Thyroid gland (tissue), 4 donors: ENCODE measurements at regions not wholly inside any gene's neighbourhood (a gene's known extent, or its start where the extent isn't known, plus 50 kb on each side); places are given as distances from the start of the nearest gene placed in this dataset.

ENCODE experiments used
- DNase-seq, 2 donors: peaks; one replicate each; pipeline ENCODE4 v3.0.0-alpha.2; 2019
- H3K27ac ChIP-seq, 3 donors: fragments of 200-600 bp; sonication (generic); 1 replicate in 2 of 3; 2 replicates in 1 of 3; pipeline ENCODE4 v1.5.1; 2016 to 2019; ENCODE audit warnings: mild to moderate bottlenecking in 1 of 3, moderate library complexity in 1 of 3
- H3K27me3 ChIP-seq: fragments of 200-600 bp; sonication (generic); one replicate; pipeline ENCODE4 v1.5.1; 2019
- H3K36me3 ChIP-seq, 2 donors: fragments of 200-600 bp; sonication (generic); one replicate each; pipeline ENCODE4 v1.5.1; 2016 to 2019
- H3K4me1 ChIP-seq, 2 donors: fragments of 200-600 bp; sonication (generic); one replicate each; pipeline ENCODE4 v1.5.1; 2017 to 2019
- H3K4me3 ChIP-seq, 3 donors: fragments of 200-600 bp; sonication (generic); replicated peaks in 1 of 3; 1 replicate in 2 of 3; 2 replicates in 1 of 3; pipeline ENCODE4 v1.5.1; 2016; ENCODE audit warnings: mild to moderate bottlenecking in 1 of 3
- H3K9me3 ChIP-seq: fragments of 200-600 bp; sonication (generic); one replicate; pipeline ENCODE4 v1.5.1; 2017
- CTCF ChIP-seq, 6 experiments: fragments of 200-600 bp in 3 of 6; fragments of 450-650 bp in 3 of 6; sonication (generic) in 3 of 6; IDR thresholded peaks; one replicate each; pipeline ENCODE4 v1.5.1; 2016 to 2019; ENCODE audit warnings: antibody characterized with exemption in 6 of 6, mild to moderate bottlenecking in 2 of 6, inconsistent platforms in 1 of 6, moderate library complexity in 1 of 6
- POLR2A ChIP-seq, 2 donors: fragments of 450-650 bp; IDR thresholded peaks; one replicate each; pipeline ENCODE4 v1.6.1; 2017; ENCODE audit warnings: antibody characterized with exemption in 2 of 2, mild to moderate bottlenecking in 2 of 2, moderate library complexity in 1 of 2
- WGBS, 2 donors: methylation state at CpG; one replicate each; pipeline ENCODE4 v1.1.5; 2017; 5-methylcytosine and 5-hydroxymethylcytosine counted together
- intact Hi-C: fragments of 100-400 bp; cut with DNase I; formaldehyde crosslinking; loops from one replicate; pipeline ENCODE4 v1.15.1; 2023

DNA sequence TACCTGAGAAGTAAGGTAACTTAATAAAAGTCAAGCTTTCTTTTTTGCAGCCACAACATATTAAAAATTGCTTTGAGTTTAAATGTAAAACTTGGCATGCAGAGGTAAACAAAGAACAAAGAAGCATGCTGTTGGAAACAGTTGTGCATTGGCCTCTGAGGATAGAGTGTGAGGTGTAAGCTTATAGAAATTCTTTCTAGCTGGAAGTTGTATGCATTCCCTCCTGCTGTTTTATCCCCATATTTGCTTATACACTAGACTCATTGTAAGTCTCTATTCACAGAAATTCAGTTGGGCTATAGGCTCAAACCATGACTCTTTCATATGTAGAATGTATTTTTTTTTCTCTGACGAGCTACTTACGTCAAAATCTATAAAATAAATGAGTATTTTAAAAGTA lies 316.3 kb downstream of the SLC6A15 start:
- Histone ChIP-seq H3K4me3 (no peak overlapping the region), H3K36me3 (no peaks in the 10 kb centered on the region), H3K27ac (no peak overlapping the region), H3K27me3 (no peaks in the 10 kb centered on the region), H3K9me3 (no peaks in the 10 kb centered on the region), H3K4me1 (no peaks in the 10 kb centered on the region)
- no peak for DNase-seq
- no peak for TF ChIP-seq CTCF (IDR thresholded peaks at IDR 0.05)
- TF ChIP-seq POLR2A (IDR thresholded peaks at IDR 0.05) = no peak
- 89 to 90% methylated on average over 2 of the region's 2 CpGs for WGBS, 2 donors
- intact Hi-C loops = no loop called here

DNA sequence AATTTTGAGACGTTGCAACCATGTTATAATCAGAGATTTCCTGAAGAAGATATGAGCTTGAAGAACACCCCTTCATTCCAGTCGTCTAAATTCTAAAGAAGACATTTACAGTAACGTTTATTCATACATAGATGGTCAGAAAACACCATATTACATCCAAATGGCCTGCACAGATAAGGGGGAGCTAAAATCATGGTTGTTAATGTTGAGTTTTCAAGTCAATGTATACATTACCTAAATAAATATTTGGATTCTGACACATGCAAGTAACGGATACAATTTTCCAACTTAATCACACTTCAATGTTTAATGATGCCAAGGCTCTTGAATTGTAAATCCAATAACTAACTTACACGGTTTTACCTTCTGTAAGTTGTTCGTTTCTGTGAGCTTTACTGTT lies 318.4 kb downstream of the SLC6A15 start:
- no peak for TF ChIP-seq POLR2A (IDR thresholded peaks at IDR 0.05)
- no peak for DNase-seq
- no peaks in the 10 kb centered on the region for H3K4me1 ChIP-seq
- no peaks in the 10 kb centered on the region for H3K27me3 ChIP-seq
- no peaks in the 10 kb centered on the region for H3K9me3 ChIP-seq
- intact Hi-C loops = no loop called here
- 65 to 70% methylated on average over 6 of the region's 6 CpGs for WGBS, 2 donors
- H3K36me3 ChIP-seq = no peaks in the 10 kb centered on the region
- no peak overlapping the region for H3K4me3 ChIP-seq
- no peak overlapping the region for H3K27ac ChIP-seq

- 58 to 76% methylated on average over 5 of the region's 5 CpGs for WGBS, 2 donors
- no peaks in the 10 kb centered on the region for H3K36me3 ChIP-seq
- H3K4me1 ChIP-seq = no peaks in the 10 kb centered on the region
- no peak overlapping the region for H3K4me3 ChIP-seq
- no peak overlapping the region for H3K27ac ChIP-seq
- intact Hi-C loops = no loop called here
- no peak for DNase-seq
- no peak for TF ChIP-seq POLR2A (IDR thresholded peaks at IDR 0.05)
- no peak for TF ChIP-seq CTCF (IDR thresholded peaks at IDR 0.05)
- no peaks in the 10 kb centered on the region for H3K27me3 ChIP-seq
- H3K9me3 ChIP-seq = no peaks in the 10 kb centered on the region
These were observed 326.7 kb downstream of the SLC6A15 start for GRCh38 chr12:84585776-84586395.

GRCh38 chr12:84572196-84572595 lies 340.4 kb downstream of the SLC6A15 start:
- TF ChIP-seq CTCF (IDR thresholded peaks at IDR 0.05) = no peak
- TF ChIP-seq POLR2A (IDR thresholded peaks at IDR 0.05) = no peak
- no peaks in the 10 kb centered on the region for H3K27me3 ChIP-seq
- WGBS, 2 donors = 60 to 67% methylated on average over 3 of the region's 3 CpGs
- H3K36me3 ChIP-seq = no peaks in the 10 kb centered on the region
- intact Hi-C loops = no loop called here
- no peak for DNase-seq
- H3K4me3 ChIP-seq = no peak overlapping the region
- H3K4me1 ChIP-seq = no peaks in the 10 kb centered on the region
- no peak overlapping the region for H3K27ac ChIP-seq
- H3K9me3 ChIP-seq = no peaks in the 10 kb centered on the region

GRCh38 chr12:84562331-84562730 lies 350.3 kb downstream of the SLC6A15 start:
- H3K36me3 ChIP-seq = no peaks in the 10 kb centered on the region
- H3K4me1 ChIP-seq = no peaks in the 10 kb centered on the region
- no peak overlapping the region for H3K27ac ChIP-seq
- 70 to 74% methylated on average over 3 of the region's 3 CpGs for WGBS, 2 donors
- no peak for DNase-seq
- H3K27me3 ChIP-seq = no peaks in the 10 kb centered on the region
- H3K4me3 ChIP-seq = no peak overlapping the region
- TF ChIP-seq CTCF (IDR thresholded peaks at IDR 0.05) (no peak), POLR2A (IDR thresholded peaks at IDR 0.05) (no peak)
- intact Hi-C loops = no loop called here
- no peaks in the 10 kb centered on the region for H3K9me3 ChIP-seq

DNA sequence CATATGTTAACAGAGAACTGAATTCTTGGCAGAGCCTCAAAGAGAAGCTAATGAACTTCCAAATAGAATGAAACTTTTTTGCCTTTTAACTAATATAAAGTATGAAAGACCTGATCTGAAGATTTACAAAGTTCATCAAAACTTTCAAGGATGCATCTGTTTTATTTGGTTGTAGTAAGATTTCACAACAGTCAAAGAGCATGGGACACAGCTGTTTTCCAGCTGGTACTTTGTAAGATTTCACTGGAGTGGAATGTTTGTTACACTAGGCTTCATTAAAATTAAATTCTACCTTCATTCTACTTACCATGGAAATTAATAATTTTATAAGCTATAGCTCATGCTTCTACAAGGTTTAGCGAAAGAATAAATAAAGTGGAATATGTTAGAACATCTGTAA lies 351.2 kb downstream of the SLC6A15 start:
- Histone ChIP-seq H3K4me3 (no peak overlapping the region), H3K36me3 (no peaks in the 10 kb centered on the region), H3K9me3 (no peaks in the 10 kb centered on the region), H3K27me3 (no peaks in the 10 kb centered on the region), H3K27ac (no peak overlapping the region), H3K4me1 (no peaks in the 10 kb centered on the region)
- DNase-seq = no peak
- 95 to 99% methylated on average over 1 of the region's 1 CpG for WGBS, 2 donors
- intact Hi-C loops = no loop called here
- TF ChIP-seq POLR2A (IDR thresholded peaks at IDR 0.05) (no peak), CTCF (IDR thresholded peaks at IDR 0.05) (no peak)
